HCT116 (cell line): ENCODE measurements at regions not wholly inside any gene's neighbourhood (a gene's known extent, or its start where the extent isn't known, plus 50 kb on each side); places are given as distances from the start of the nearest gene placed in this dataset.

Experiments
- ATAC-seq: fragments of 200-7000 bp; cut with Tn5 transposase; 2 replicates; pipeline ENCODE4 v1.9.1; 2020; ENCODE audit warnings: mild to moderate bottlenecking, moderate library complexity
- BruUV-seq: library from RNA; stranded (reverse); fragments of 400-500 nt; replicated peaks from 2 replicates; lab custom pipeline; 2021; lab: Mats Ljungman, UMichigan
- CTCF ChIA-PET: fragments of 300-600 bp; sonication (Branson Sonifier 250); formaldehyde crosslinking; loops from one replicate; lab custom pipeline; 2021; ENCODE audit warnings: antibody characterized with exemption; lab: Charles Lee
- POLR2A ChIA-PET: fragments of 300-600, 350-600 bp; sonication (Branson Sonifier 250); formaldehyde crosslinking; loops from one replicate; lab custom pipeline; 2021; ENCODE audit warnings: antibody characterized with exemption; lab: Charles Lee
- RAD21 ChIA-PET, 2 experiments: fragments of 300-600 bp; sonication (Branson Sonifier 250); formaldehyde crosslinking; loops; one replicate each; lab custom pipeline; 2023; ENCODE audit warnings: low total read pairs in 2 of 2; ENCODE audit not compliant: uncharacterized antibody in 2 of 2, unreplicated experiment in 2 of 2, low non-redundant PET in 1 of 2; lab: Charles Lee
- DNase-seq: peaks from one replicate; pipeline ENCODE4 v3.0.0-alpha.2; 2010; ENCODE audit warnings: low read depth, low spot score
- H2AFZ ChIP-seq: fragments of 200-600 bp; shearing (Covaris generic), sonication (generic); 2 replicates; pipeline ENCODE4 v1.6.1; 2017; ENCODE audit warnings: low read depth, mixed run types, mixed read lengths, antibody characterized with exemption, low read length; ENCODE audit not compliant: poor library complexity, severe bottlenecking
- H3K27ac ChIP-seq: 2 replicates; pipeline ENCODE4 v1.5.1; 2012; ENCODE audit warnings: low read depth, low read length
- H3K27me3 ChIP-seq: fragments of 200-600 bp; sonication (generic); 2 replicates; pipeline ENCODE4 v1.6.1; 2016; ENCODE audit warnings: mixed run types, low read length, mixed read lengths; ENCODE audit not compliant: insufficient read depth
- H3K36me3 ChIP-seq, 2 experiments: fragments of 200-500 bp in 1 of 2; fragments of 200-600 bp in 1 of 2; sonication (Bioruptor generic) in 1 of 2; sonication (generic) in 1 of 2; 2 replicates each; pipeline versions ENCODE4 v1.5.1 to v1.6.1; 2014 to 2016; ENCODE audit warnings: low read length in 2 of 2, inconsistent platforms in 1 of 2, mixed read lengths in 1 of 2, mixed run types in 1 of 2; ENCODE audit not compliant: insufficient read depth in 2 of 2, control insufficient read depth in 1 of 2
- H3K4me1 ChIP-seq, 2 experiments: fragments of 200-600 bp in 1 of 2; sonication (generic) in 1 of 2; 2 replicates each; pipeline versions ENCODE4 v1.5.1 to v1.6.1; 2012 to 2017; ENCODE audit warnings: low read length in 2 of 2, inconsistent platforms in 1 of 2, mild to moderate bottlenecking in 1 of 2, mixed read lengths in 1 of 2, mixed run types in 1 of 2, moderate library complexity in 1 of 2; ENCODE audit not compliant: insufficient read depth in 2 of 2, control insufficient read depth in 1 of 2
- H3K4me2 ChIP-seq: fragments of 200-600 bp; sonication (generic); 2 replicates; pipeline ENCODE4 v1.6.1; 2017; ENCODE audit warnings: mixed run types, low read length, mixed read lengths
- H3K4me3 ChIP-seq, 2 experiments: fragments of 200-600 bp in 1 of 2; sonication (generic) in 1 of 2; replicated peaks in 1 of 2; 2 replicates each; pipeline ENCODE4 v1.5.1; 2011 to 2016; ENCODE audit warnings: low read length in 2 of 2, control low read depth in 1 of 2, low read depth in 1 of 2, mild to moderate bottlenecking in 1 of 2, mixed read lengths in 1 of 2, mixed run types in 1 of 2
- H3K79me2 ChIP-seq: fragments of 200-600 bp; sonication (generic); 2 replicates; pipeline ENCODE4 v1.6.1; 2017; ENCODE audit warnings: mild to moderate bottlenecking, mixed run types, low read length, moderate library complexity, mixed read lengths; ENCODE audit not compliant: insufficient read depth
- H3K9ac ChIP-seq: fragments of 200-600 bp; sonication (generic); 2 replicates; pipeline ENCODE4 v1.6.1; 2016; ENCODE audit warnings: low read length, mixed read lengths
- H3K9me2 ChIP-seq: fragments of 200-600 bp; sonication (generic), shearing (Covaris generic); 2 replicates; pipeline ENCODE4 v1.6.1; 2017; ENCODE audit warnings: mixed run types, mild to moderate bottlenecking, moderate library complexity; ENCODE audit not compliant: insufficient read depth
- H3K9me3 ChIP-seq, 2 experiments: fragments of 200-500 bp in 1 of 2; fragments of 200-600 bp in 1 of 2; sonication (Bioruptor generic) in 1 of 2; sonication (generic) in 1 of 2; 2 replicates each; pipeline ENCODE4 v1.6.1; 2014 to 2017; ENCODE audit warnings: low read length in 2 of 2, mixed read lengths in 2 of 2, inconsistent platforms in 1 of 2, low read depth in 1 of 2, mild to moderate bottlenecking in 1 of 2, mixed run types in 1 of 2, moderate library complexity in 1 of 2; ENCODE audit not compliant: control insufficient read depth in 1 of 2, insufficient read depth in 1 of 2
- H4K20me1 ChIP-seq: fragments of 200-600 bp; sonication (generic), shearing (Covaris generic); 2 replicates; pipeline ENCODE4 v1.6.1; 2017; ENCODE audit warnings: mixed run types, mild to moderate bottlenecking, moderate library complexity; ENCODE audit not compliant: insufficient read depth
- EGR1 ChIP-seq: IDR thresholded peaks from 2 replicates; pipeline ENCODE4 v1.6.1; 2012; ENCODE audit warnings: low read depth
- FOSL1 ChIP-seq: IDR thresholded peaks from 2 replicates; pipeline ENCODE4 v1.6.1; 2012; ENCODE audit warnings: low read depth
- SP1 ChIP-seq: IDR thresholded peaks from 2 replicates; pipeline ENCODE4 v1.6.1; 2012; ENCODE audit warnings: low read depth
- TCF7L2 ChIP-seq: IDR thresholded peaks from 2 replicates; pipeline ENCODE4 v1.7.0; 2011; ENCODE audit warnings: borderline replicate concordance, inconsistent platforms; ENCODE audit not compliant: insufficient read depth, insufficient read length; ENCODE audit errors: extremely low read depth
- YY1 ChIP-seq: IDR thresholded peaks from 2 replicates; pipeline ENCODE4 v1.6.1; 2011; ENCODE audit warnings: low read length, low read depth, moderate library complexity, mild to moderate bottlenecking; ENCODE audit not compliant: insufficient replicate concordance; ENCODE audit errors: extremely low read depth
- intact Hi-C: fragments of 100-400 bp; cut with micrococcal nuclease; formaldehyde crosslinking; loops from 2 replicates; pipeline ENCODE4 v1.10.0; 2022
- TF ChIP-seq, protein P1 (sequence below): IDR thresholded peaks from 2 replicates; pipeline ENCODE4 v1.6.1; 2011; ENCODE audit warnings: mild to moderate bottlenecking, low read length, moderate library complexity; ENCODE audit not compliant: insufficient replicate concordance; ENCODE audit errors: extremely low read depth
- TF ChIP-seq, protein P2 (sequence below): IDR thresholded peaks from 2 replicates; pipeline ENCODE4 v1.6.1; 2012

DNA sequence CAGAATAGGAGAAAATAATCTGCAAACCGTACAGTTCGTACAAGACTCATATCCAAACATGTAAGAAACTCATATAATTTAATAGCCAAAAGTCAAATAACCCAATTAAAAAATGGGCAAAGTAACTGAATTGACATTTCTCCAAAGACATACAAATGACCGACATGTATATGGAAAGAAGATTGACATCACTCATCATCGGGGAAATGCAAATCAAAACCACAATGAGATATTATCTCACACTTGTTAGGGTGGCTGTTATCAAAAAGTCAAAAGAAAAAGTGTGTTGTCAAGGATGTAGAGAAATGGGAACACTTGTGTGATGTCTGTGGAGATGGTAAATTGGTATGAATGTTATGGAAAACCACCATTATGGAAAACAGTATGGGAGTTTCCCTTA, 70.5 kb upstream of the STXBP5 start:
- Histone ChIP-seq H3K36me3 (no peaks in the 10 kb centered on the region), H3K79me2 (no peaks in the 10 kb centered on the region), H3K4me2 (no peak overlapping the region), H3K4me3 (no peak overlapping the region), H3K4me1 (no peaks in the 10 kb centered on the region), H4K20me1 (no peaks in the 10 kb centered on the region), H3K9ac (no peak overlapping the region), H3K27me3 (no peaks in the 10 kb centered on the region), H3K9me2 (no peaks in the 10 kb centered on the region), H3K27ac (no peak overlapping the region), H3K9me3 (no peaks in the 10 kb centered on the region), H2AFZ (no peak overlapping the region)
- POLR2A ChIA-PET: no interaction called here
- CTCF ChIA-PET: no interaction called here
- ATAC-seq (no peak), DNase-seq (no peak)
- TF ChIP-seq FOSL1 (no peak), YY1 (no peak), SP1 (no peak), TCF7L2 (no peak)
- RAD21 ChIA-PET: no interaction called here
- intact Hi-C loops: no loop called here
- no TSS peak for BruUV-seq

DNA sequence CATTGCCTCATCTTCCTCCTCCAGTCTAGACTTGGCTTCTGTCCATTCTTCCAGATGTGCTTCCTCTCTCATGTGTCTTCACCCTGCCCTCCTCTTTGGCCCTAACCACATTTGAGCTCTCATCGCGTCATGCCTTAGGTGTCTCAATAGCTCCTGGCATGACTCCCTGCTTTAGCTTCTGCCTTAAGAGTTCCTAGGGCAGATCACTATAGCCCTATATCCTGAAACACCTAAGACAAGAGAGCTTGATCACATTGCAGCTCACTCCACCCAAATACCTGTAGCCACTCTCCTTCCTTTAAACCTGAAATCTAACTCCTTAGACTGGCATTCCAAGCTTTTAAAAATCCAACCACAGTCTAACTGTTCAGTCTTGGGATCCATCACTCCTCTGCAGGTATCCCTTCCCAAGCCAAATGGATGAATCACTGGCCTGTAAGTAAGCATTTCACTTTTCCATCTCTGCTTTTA, 69.0 kb upstream of the STXBP5 start:
- Histone ChIP-seq H3K4me1 (no peaks in the 10 kb centered on the region), H3K4me2 (no peak overlapping the region), H4K20me1 (no peaks in the 10 kb centered on the region), H3K36me3 (no peaks in the 10 kb centered on the region), H3K4me3 (no peak overlapping the region), H3K9me3 (no peaks in the 10 kb centered on the region), H2AFZ (no peak overlapping the region), H3K27ac (no peak overlapping the region), H3K79me2 (no peaks in the 10 kb centered on the region), H3K9ac (no peak overlapping the region), H3K27me3 (no peaks in the 10 kb centered on the region), H3K9me2 (no peaks in the 10 kb centered on the region)
- ATAC-seq (no peak), DNase-seq (no peak)
- POLR2A ChIA-PET: no interaction called here
- RAD21 ChIA-PET: no interaction called here
- no TSS peak for BruUV-seq
- no peak for TF ChIP-seq TCF7L2
- no peak for TF ChIP-seq FOSL1
- TF ChIP-seq, protein P1, sequence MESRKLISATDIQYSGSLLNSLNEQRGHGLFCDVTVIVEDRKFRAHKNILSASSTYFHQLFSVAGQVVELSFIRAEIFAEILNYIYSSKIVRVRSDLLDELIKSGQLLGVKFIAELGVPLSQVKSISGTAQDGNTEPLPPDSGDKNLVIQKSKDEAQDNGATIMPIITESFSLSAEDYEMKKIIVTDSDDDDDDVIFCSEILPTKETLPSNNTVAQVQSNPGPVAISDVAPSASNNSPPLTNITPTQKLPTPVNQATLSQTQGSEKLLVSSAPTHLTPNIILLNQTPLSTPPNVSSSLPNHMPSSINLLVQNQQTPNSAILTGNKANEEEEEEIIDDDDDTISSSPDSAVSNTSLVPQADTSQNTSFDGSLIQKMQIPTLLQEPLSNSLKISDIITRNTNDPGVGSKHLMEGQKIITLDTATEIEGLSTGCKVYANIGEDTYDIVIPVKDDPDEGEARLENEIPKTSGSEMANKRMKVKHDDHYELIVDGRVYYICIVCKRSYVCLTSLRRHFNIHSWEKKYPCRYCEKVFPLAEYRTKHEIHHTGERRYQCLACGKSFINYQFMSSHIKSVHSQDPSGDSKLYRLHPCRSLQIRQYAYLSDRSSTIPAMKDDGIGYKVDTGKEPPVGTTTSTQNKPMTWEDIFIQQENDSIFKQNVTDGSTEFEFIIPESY: no peak
- TF ChIP-seq, protein P2, sequence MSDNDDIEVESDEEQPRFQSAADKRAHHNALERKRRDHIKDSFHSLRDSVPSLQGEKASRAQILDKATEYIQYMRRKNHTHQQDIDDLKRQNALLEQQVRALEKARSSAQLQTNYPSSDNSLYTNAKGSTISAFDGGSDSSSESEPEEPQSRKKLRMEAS: no peak
- no peak for TF ChIP-seq SP1
- no peak for TF ChIP-seq EGR1
- CTCF ChIA-PET: no interaction called here
- intact Hi-C loops: no loop called here
